Neural cell (in vitro differentiated cells): ENCODE measurements at regions not wholly inside any gene's neighbourhood (a gene's known extent, or its start where the extent isn't known, plus 50 kb on each side); places are given as distances from the start of the nearest gene placed in this dataset.
A peak's percentile ranks its signal among the peaks of the same experiment; 100 is the strongest.

Source experiments
- H2AFZ ChIP-seq: fragments of 200-600, 300-800 bp; sonication (generic), shearing (Covaris generic); 2 replicates; pipeline ENCODE4 v1.6.0; 2014; ENCODE audit warnings: low read depth, mild to moderate bottlenecking, antibody characterized with exemption, low read length, moderate library complexity
- H3F3A ChIP-seq: fragments of 200-600 bp; shearing (Covaris generic); 2 replicates; pipeline ENCODE4 v1.6.1; 2016; ENCODE audit warnings: mild to moderate bottlenecking, moderate library complexity, mixed read lengths, antibody characterized with exemption, low read length; ENCODE audit not compliant: insufficient read depth, poor library complexity, severe bottlenecking
- H3K27ac ChIP-seq: fragments of 200-600, 300-800 bp; sonication (generic), shearing (Covaris generic); 2 replicates; pipeline ENCODE4 v1.5.1; 2014; ENCODE audit warnings: mild to moderate bottlenecking, low read length, moderate library complexity
- H3K27me3 ChIP-seq: fragments of 300-800, 200-600 bp; sonication (generic), shearing (Covaris generic); 2 replicates; pipeline ENCODE4 v1.6.0; 2014; ENCODE audit warnings: mild to moderate bottlenecking, low read depth, low read length, moderate library complexity; ENCODE audit not compliant: insufficient read depth
- H3K36me3 ChIP-seq: fragments of 300-800, 200-600 bp; sonication (generic), shearing (Covaris generic); 2 replicates; pipeline ENCODE4 v1.5.1; 2014; ENCODE audit warnings: mild to moderate bottlenecking, antibody characterized with exemption, low read length, moderate library complexity; ENCODE audit not compliant: insufficient read depth
- H3K4me2 ChIP-seq: fragments of 300-800, 200-600 bp; sonication (generic), shearing (Covaris generic); 2 replicates; pipeline ENCODE4 v1.6.0; 2014; ENCODE audit warnings: mild to moderate bottlenecking, low read length
- H3K4me3 ChIP-seq: fragments of 300-800, 200-600 bp; sonication (generic), shearing (Covaris generic); 2 replicates; pipeline ENCODE4 v1.5.1; 2014; ENCODE audit warnings: mild to moderate bottlenecking, low read length, moderate library complexity
- H3K79me2 ChIP-seq: fragments of 200-600 bp; shearing (Covaris generic); replicated peaks from 2 replicates; pipeline ENCODE4 v1.6.0; 2014; ENCODE audit warnings: mild to moderate bottlenecking, low read length, moderate library complexity; ENCODE audit not compliant: insufficient read depth
- H3K9ac ChIP-seq: fragments of 300-800, 200-600 bp; sonication (generic), shearing (Covaris generic); 2 replicates; pipeline ENCODE4 v1.6.1; 2016; ENCODE audit warnings: mild to moderate bottlenecking, low read length, mixed read lengths
- H3K9me2 ChIP-seq: fragments of 200-600 bp; shearing (Covaris generic); 2 replicates; pipeline ENCODE4 v1.6.1; 2016; ENCODE audit warnings: mild to moderate bottlenecking, low read length, mixed read lengths; ENCODE audit not compliant: insufficient read depth
- H3K9me3 ChIP-seq: fragments of 200-600, 300-800 bp; sonication (generic), shearing (Covaris generic); 2 replicates; pipeline ENCODE4 v1.6.1; 2016; ENCODE audit warnings: mild to moderate bottlenecking, mixed run types, low read length, moderate library complexity, mixed read lengths
- H4K20me1 ChIP-seq: fragments of 200-600 bp; shearing (Covaris generic); 2 replicates; pipeline ENCODE4 v1.6.1; 2016; ENCODE audit warnings: mild to moderate bottlenecking, mixed run types; ENCODE audit not compliant: insufficient read depth
- CTCF ChIP-seq: fragments of 450-650 bp; IDR thresholded peaks from 2 replicates; pipeline ENCODE4 v1.5.1; 2014; ENCODE audit warnings: antibody characterized with exemption, mild to moderate bottlenecking, moderate library complexity; ENCODE audit not compliant: poor library complexity, severe bottlenecking
- EP300 ChIP-seq: fragments of 450-650 bp; conservative IDR thresholded peaks from 2 replicates; pipeline ENCODE4 v1.6.1; 2014; ENCODE audit warnings: antibody characterized with exemption, mild to moderate bottlenecking, moderate library complexity; ENCODE audit not compliant: poor library complexity, severe bottlenecking
- EZH2 ChIP-seq: fragments of 200-600, 300-800 bp; shearing (Covaris generic), sonication (generic); IDR thresholded peaks from 2 replicates; pipeline ENCODE4 v1.6.1; 2014; ENCODE audit warnings: antibody characterized with exemption, low read length, borderline replicate concordance, mild to moderate bottlenecking; ENCODE audit not compliant: insufficient read depth, poor library complexity, severe bottlenecking
- MXI1 ChIP-seq: fragments of 450-650 bp; conservative IDR thresholded peaks from 2 replicates; pipeline ENCODE4 v1.6.1; 2014; ENCODE audit warnings: antibody characterized with exemption, mild to moderate bottlenecking; ENCODE audit not compliant: poor library complexity, severe bottlenecking
- POLR2AphosphoS5 ChIP-seq: IDR thresholded peaks from 2 replicates; pipeline ENCODE4 v1.6.1; 2012
- RAD21 ChIP-seq: fragments of 450-650 bp; conservative IDR thresholded peaks from 2 replicates; pipeline ENCODE4 v1.6.1; 2014; ENCODE audit warnings: antibody characterized with exemption, mild to moderate bottlenecking, moderate library complexity
- REST ChIP-seq: IDR thresholded peaks from 2 replicates; pipeline ENCODE4 v1.6.1; 2012; ENCODE audit warnings: borderline replicate concordance
- SMC3 ChIP-seq: fragments of 450-650 bp; conservative IDR thresholded peaks from 2 replicates; pipeline ENCODE4 v1.6.1; 2014; ENCODE audit warnings: antibody characterized with exemption, mild to moderate bottlenecking, moderate library complexity; ENCODE audit not compliant: poor library complexity
- TAF1 ChIP-seq: IDR thresholded peaks from 2 replicates; pipeline ENCODE4 v1.6.1; 2012; ENCODE audit warnings: low read depth

GRCh38 chr7:110373859-110374258, 717.1 kb upstream of the LRRN3 start:
- Histone ChIP-seq H3K4me2 (no peak overlapping the region), H3K9me3 (no peaks in the 10 kb centered on the region), H4K20me1 (no peaks in the 10 kb centered on the region), H3K27me3 (no peaks in the 10 kb centered on the region), H3K79me2 (no peaks in the 10 kb centered on the region), H3K36me3 (no peaks in the 10 kb centered on the region), H3K9me2 (no peaks in the 10 kb centered on the region), H3F3A (no peaks in the 10 kb centered on the region), H3K9ac (no peak overlapping the region), H3K27ac (peak overlapping the region; percentile 7), H3K4me3 (no peak overlapping the region), H2AFZ (no peak overlapping the region)
- TF ChIP-seq REST: no peak
- no peak for TF ChIP-seq SMC3
- TF ChIP-seq MXI1: no peak
- TF ChIP-seq EZH2: no peak
- no peak for TF ChIP-seq CTCF
- TF ChIP-seq EP300: no peak

- TF ChIP-seq RAD21 (no peak), EP300 (peak; percentile 88), POLR2AphosphoS5 (peak; percentile 60)
- H3K9ac ChIP-seq: no peak overlapping the region
- H4K20me1 ChIP-seq: no peaks in the 10 kb centered on the region
- H3K79me2 ChIP-seq: no peaks in the 10 kb centered on the region
- peak overlapping the region; percentile 53 for H3K27ac ChIP-seq
- H3K4me2 ChIP-seq: peak overlapping the region; percentile 14
- H3K4me3 ChIP-seq: no peak overlapping the region
- H3K27me3 ChIP-seq: no peaks in the 10 kb centered on the region
- no peak overlapping the region for H2AFZ ChIP-seq
- no peaks in the 10 kb centered on the region for H3K9me2 ChIP-seq
- H3K36me3 ChIP-seq: no peaks in the 10 kb centered on the region
- no peaks in the 10 kb centered on the region for H3F3A ChIP-seq
- no peaks in the 10 kb centered on the region for H3K9me3 ChIP-seq
Observed at GRCh38 chr7:110375068-110375467, 715.9 kb upstream of the LRRN3 start.

DNA sequence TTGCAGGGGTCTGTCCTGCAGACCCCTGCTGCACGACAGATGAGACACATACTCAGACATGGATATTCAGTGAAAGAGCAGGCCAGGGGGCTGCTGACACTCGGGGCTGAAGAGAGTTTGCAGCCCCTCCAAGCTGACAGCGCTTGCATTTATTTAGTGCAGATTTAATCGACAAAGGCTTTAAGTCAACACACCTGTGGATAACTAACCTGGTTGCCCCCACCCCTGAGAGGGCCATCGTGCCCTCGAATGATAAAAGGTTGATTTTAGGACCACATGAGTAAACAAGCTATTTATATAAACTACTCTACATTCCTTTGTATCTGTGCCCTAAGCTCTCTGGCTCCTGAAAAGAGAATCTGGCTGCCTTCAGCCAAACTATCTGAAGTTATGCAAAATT, 708.2 kb upstream of the LRRN3 start:
- TF ChIP-seq EZH2 (no peak), TAF1 (no peak), REST (no peak), MXI1 (no peak), POLR2AphosphoS5 (no peak), SMC3 (no peak), CTCF (no peak), RAD21 (no peak), EP300 (no peak)
- H2AFZ ChIP-seq: no peak overlapping the region

More for the DNA sequence above, 708.2 kb upstream of the LRRN3 start:
- H3K27ac ChIP-seq: no peak overlapping the region
- no peaks in the 10 kb centered on the region for H3K36me3 ChIP-seq
- H3K4me2 ChIP-seq: no peak overlapping the region
- H4K20me1 ChIP-seq: no peaks in the 10 kb centered on the region
- H3K79me2 ChIP-seq: no peaks in the 10 kb centered on the region
- no peaks in the 10 kb centered on the region for H3K9me2 ChIP-seq
- no peak overlapping the region for H3K4me3 ChIP-seq
- H3K9ac ChIP-seq: no peak overlapping the region
- H3K9me3 ChIP-seq: no peaks in the 10 kb centered on the region
- H3K27me3 ChIP-seq: no peaks in the 10 kb centered on the region
- no peaks in the 10 kb centered on the region for H3F3A ChIP-seq
